ENCODE measurements at regions not wholly inside any gene's neighbourhood (a gene's known extent, or its start where the extent isn't known, plus 50 kb on each side); places are given as distances from the start of the nearest gene placed in this dataset.
"Not testable (repeated sequence)": the region's sequence is repeated elsewhere in the genome, so short reads cannot be mapped to it uniquely, and the experiment has no call there.

- DNase-seq (no peak), ATAC-seq (no peak)
Measured at GRCh38 chr21:33993286-33994231, 78.0 kb upstream of the ATP5PO start.

GRCh38 chr21:33992412-33992811 is 76.8 kb upstream of the ATP5PO start:
- not testable (repeated sequence) for ATAC-seq, DNase-seq

DNA sequence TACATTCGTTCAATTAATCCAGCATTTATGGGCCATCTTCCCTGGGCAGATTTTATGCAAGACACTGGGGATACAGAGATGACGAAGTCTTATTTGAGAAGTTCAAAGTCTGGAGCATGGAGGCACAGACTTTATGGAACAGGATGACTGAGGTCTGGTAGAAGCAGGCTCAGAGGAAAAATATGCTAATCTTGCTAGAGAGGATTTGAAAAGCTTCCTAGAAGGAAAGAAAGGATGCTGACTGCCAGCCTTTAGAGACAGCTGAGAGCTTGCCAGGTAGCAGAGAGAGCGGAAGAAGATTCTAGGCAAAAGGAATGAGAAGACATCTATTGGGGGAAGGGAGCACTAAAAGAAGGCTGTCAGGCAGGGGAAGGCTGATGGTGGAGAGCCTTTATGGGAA is 75.5 kb upstream of the ATP5PO start:
- ATAC-seq (no peak), DNase-seq (no peak)

GRCh38 chr21:33989440-33989839 is 73.8 kb upstream of the ATP5PO start:
- ATAC-seq = no peak

GRCh38 chr21:33988237-33989017 is 72.8 kb upstream of the ATP5PO start:
- no peak for DNase-seq
- ATAC-seq = no peak

More at GRCh38 chr21:33989440-33989839, 73.8 kb upstream of the ATP5PO start:
- no peak for DNase-seq

DNA sequence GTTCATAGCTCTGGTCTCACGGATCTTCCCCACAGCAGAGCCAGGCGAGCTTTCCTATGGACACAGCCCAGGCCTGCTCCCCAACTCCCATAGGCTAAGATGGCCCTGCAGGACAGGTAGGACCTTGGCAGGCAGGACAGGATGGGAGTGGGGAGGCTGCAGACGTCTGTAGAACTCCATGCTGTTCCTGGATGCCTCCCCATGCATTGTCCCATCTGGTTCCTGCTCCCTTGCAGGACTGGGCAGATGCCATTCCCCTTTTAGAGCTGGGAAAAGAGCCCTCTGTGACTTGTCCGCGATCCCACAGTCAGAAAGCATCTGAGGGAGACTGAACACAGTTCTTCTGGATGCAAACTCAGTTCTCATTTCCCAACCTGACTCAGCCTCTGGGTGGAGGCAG is 71.9 kb upstream of the ATP5PO start:
- DNase-seq = no peak
- no peak for ATAC-seq

- ATAC-seq = peak; percentile 40
- no peak for DNase-seq
Measured at GRCh38 chr21:33985117-33986050, 69.8 kb upstream of the ATP5PO start.

DNA sequence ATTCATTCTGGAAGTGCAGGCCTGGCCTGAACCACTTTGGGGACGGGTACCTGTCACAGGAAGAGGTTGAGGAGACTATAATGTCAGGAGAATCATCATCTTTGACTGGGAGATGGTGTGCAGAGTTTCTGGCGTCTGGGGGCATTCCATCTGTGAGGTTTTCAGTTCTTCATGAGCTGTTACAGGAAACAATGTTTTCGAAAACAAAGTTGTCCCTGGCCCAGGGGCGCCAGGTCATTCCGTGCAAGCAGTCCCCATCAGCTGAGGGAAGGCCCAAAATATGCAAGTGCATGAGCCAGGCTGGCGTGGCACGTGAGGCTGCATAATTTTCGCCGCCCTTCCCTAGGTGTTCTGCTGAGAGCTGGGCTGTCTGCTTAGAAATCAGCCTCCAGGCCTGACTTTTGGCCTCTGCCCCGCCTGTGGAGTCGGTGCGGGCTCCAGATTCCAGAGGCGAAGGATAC is 68.4 kb upstream of the ATP5PO start:
- no peak for ATAC-seq

DNA sequence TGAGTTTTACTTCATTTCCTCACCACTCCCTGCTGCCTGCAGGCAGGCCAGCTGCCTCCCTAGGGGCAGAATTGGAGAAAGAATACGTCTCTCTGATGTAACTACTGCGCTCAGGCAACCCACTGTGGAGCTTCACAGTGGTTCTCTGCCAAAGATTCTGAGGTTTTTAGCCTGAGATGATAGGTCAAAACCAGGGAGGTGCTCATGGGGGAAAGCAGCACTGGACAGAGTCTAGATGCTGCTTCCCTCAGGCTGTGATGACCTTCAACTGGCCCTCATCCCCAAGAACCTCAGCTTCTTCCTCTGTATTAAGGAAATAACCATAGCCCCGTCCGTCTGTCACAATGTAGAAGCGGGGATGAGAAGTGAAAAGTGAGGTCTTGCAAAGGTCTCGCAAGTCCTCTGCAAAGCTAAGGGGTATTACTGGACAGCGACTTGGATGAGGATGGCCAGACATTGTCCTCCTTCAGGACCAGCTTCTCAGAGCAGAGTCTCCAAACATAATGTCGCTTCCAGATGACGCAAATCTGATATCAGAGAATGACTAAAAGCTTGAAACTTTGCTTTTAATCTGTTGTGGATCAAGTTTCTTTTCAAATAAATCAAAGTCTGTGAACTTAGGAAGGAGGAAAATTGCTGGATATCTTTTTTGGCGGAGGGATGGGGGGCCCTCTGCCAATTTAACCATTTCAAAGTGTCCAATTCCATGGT is 65.9 kb upstream of the ATP5PO start:
- no peak for ATAC-seq
- no peak for DNase-seq

More for the DNA sequence above, 68.4 kb upstream of the ATP5PO start:
- DNase-seq = no peak

DNA sequence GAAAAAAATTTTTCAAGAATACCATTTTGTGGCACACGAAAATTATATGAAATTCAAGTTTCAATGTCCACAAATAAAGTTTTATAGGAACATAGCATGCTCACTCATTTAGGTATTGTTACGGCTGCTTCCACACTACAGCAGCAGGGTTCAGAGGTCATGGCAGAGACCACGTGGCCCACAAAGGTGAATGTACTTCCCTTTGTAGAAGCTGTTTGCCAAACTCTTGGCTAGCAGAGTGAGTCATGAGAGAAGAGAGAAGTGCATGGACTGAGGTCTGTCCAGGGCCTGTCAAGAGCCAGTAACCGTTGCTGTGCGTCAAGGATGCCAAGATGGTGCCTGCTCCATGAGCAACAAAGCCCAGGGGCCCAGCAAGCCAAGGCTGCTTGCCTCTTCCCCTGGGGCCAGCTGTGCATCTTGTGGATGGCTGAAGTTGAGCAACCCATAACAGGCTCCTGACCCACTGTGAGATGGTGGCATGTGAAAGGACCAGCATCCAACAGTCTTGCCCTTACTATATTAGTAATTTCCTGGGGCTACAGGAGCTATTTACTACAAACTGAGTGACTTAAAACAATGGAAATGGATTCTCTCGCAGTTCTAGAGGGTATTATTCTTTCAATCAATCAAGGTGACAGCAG is 64.8 kb upstream of the ATP5PO start:
- DNase-seq (no peak), ATAC-seq (no peak)

DNA sequence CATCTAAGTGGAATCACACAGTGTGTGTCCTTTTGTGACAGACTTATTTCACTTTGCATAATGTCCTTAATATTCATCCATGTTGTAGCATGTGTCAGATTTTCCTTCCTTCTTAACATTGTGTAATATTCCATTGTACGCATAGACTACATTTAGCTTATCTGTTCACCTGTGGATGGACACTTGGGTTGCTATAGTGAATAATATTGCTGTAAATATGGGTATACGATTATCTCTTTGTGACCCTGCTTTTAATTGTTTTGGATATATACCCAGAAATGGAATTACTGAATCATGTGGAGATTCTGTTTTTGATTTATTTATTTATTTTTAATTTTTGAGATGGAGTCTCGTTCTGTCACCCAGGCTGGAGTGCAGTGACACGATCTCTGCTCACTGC is 63.0 kb upstream of the ATP5PO start:
- DNase-seq = no peak
- ATAC-seq = no peak

DNA sequence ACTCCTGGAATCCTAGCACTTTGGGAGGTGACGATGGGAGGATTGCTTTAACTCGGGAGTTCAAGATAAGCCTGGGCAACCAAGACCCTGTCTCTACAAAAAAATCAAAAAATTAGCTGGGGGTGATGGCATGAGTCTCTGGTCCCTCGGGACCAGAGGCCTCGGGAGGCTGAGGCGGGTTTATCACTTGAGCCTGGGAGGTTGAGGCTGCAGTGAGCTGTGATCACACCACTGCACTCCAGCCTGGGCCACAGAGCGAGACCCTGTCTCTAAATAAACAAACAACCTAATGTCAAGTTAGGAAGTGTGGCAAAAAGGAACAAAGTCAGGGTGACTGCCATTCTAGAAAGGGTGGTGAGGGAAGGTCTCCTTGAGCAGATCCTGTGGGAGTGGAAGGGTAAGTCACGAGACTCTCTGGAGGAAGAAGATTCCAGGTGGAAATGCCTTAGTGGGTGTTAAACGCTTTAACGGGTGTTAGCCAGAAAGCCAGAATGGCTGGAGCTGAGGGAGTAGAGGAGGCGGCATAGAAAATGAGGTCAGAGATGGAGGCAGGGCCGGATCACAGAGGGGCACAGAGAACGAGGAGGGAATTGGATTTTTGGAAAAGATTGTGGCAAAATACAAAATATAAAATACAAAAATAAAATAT is 62.2 kb upstream of the ATP5PO start:
- no peak for DNase-seq
- no peak for ATAC-seq

DNA sequence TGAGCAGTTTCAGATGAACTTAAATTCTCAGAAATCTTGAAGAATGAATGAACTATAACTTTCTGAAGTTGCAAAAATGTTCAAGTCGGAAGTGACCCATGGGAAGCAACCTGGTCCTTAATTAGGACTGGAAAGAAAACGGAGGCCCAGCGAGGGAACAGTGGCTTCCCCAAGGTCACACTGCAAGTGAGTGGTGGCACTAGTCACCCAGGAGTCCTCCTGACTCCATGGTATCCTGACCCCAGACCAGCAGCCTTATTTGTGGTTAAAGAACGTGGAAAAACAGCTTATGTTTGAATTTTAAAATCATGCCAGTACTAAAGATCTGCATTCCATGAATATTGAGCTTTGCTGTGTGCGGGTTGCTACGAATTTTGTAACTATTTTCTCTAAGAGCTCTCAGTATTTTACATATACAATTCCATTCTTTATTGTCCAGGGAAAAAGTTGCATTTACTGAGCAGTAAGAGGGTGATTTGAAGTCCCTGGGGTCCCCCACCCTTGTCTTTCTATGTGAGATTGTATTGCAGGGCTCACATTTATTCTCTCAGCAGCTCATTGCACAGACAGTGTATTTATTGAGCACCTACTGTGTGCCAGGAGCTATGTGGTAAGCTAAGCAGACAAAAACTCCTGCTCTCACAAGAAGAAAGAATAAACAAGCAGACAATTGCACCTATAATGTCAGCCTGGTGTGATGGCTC is 61.6 kb upstream of the ATP5PO start:
- no peak for ATAC-seq
- peak; percentile 32 for DNase-seq

DNA sequence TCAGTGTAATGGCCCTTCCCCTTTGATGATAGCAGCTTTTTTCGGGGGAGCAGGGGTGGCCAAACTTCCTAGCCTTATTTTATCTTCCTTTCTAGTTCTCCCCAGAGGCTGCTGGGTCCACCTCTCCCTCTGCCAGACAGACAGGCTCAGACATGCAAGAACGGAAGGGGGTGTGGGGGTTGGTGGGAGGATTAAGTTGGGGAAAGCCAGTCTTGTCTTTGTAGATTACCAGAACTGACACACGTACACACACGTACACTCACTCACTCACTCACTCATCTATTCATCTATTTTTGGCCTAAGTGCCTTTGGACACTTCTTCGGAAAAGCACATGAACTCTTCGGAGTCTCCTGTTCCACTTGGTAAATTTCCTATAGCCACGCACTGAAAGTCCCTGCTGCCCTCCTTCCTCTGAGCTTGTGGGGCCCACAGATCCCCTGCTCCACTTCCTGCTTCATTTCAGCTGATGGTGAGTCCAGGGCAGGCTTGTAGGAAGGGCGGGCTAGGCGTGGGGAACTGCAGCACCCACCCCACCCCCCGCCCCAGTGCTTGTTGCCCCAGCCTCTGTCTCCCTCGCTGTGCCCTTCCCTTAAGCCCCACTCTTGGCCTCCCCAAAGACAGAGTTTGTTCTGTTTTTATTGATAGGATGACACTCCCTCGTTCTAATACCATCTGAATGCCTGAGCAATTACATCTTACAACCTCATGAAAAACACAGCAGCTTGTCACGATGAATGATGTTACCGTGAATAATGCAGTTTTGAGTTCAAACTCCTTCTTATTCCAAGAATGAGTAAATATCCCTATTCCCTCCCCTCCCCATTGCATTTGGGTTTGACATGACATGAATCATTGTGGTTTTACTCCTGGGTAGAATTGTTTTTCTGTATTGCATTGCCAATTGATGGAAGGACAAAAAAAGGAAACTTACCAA is 60.7 kb upstream of the ATP5PO start:
- DNase-seq = peak; percentile 65

DNA sequence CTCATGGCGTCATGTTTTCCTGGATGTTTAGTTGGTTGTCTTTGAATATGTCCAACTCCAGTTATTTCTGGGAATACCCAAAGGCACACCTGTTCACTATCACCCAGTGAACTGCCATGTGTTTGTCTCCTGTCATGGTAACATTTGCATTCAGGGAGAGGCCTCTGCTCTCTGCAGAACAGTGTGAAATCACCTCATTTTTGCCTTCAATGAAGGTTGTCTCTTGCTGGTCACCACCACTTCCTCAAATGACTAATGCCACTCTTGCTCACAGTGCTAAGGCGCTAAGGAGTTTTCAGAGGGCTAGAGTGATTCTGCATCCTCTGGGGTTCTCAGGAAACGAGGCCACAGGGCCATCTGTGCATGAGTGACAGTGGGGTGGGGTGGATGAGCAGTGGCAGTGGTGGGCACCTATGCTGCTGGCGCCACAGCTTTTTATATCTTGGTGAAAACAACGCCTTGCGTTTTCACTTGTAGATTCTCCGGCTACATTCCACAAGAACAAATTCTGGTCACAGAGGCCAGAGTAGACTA is 60.0 kb upstream of the ATP5PO start:
- peak; percentile 92 for ATAC-seq
- peak; percentile 77 for DNase-seq

More for the DNA sequence above, 60.7 kb upstream of the ATP5PO start:
- peak; percentile 58 for ATAC-seq

GRCh38 chr21:33974513-33975468 is 59.2 kb upstream of the ATP5PO start:
- no peak for DNase-seq
- ATAC-seq = peak; percentile 5

DNA sequence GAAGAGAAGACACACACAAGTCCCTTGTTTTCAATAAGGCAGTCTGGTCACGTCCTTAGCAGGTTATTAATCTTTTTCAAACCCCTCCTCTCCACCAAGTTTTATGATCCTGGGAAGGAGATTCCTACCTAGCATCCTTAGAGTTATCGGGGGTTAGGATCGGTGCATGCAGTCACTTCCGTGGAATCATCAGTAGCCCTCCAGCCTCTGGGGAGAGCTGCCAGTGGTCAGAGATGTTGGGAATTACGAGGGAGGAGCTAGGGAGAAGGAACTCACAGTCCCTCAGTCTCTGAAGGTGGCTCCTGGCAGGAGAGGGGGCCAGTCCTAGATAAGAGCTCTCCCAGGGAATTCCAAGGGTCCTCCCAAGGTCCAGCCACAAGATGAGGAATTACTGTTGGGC is 57.7 kb upstream of the ATP5PO start:
- DNase-seq = no peak
- ATAC-seq = no peak

Measured in stimulated activated naive CD8-positive, alpha-beta T cell treated with anti-CD3 and anti-CD28 coated beads, Interleukin-15, Interleukin-2, amounts not matched to agents 100 U/mL and 50 U/mL, for 24 hours (primary cell).